ENCODE measurements at regions not wholly inside any gene's neighbourhood (a gene's known extent, or its start where the extent isn't known, plus 50 kb on each side); places are given as distances from the start of the nearest gene placed in this dataset.

- TF ChIP-seq, protein P1, sequence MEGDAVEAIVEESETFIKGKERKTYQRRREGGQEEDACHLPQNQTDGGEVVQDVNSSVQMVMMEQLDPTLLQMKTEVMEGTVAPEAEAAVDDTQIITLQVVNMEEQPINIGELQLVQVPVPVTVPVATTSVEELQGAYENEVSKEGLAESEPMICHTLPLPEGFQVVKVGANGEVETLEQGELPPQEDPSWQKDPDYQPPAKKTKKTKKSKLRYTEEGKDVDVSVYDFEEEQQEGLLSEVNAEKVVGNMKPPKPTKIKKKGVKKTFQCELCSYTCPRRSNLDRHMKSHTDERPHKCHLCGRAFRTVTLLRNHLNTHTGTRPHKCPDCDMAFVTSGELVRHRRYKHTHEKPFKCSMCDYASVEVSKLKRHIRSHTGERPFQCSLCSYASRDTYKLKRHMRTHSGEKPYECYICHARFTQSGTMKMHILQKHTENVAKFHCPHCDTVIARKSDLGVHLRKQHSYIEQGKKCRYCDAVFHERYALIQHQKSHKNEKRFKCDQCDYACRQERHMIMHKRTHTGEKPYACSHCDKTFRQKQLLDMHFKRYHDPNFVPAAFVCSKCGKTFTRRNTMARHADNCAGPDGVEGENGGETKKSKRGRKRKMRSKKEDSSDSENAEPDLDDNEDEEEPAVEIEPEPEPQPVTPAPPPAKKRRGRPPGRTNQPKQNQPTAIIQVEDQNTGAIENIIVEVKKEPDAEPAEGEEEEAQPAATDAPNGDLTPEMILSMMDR (IDR thresholded peaks at IDR 0.05), result no peak
- TF ChIP-seq POLR2A (IDR thresholded peaks at IDR 0.05; ENCODE audit: low read depth), result no peak
- no peak for TF ChIP-seq EP300 (IDR thresholded peaks at IDR 0.05)
- TF ChIP-seq POLR2AphosphoS5 (IDR thresholded peaks at IDR 0.05), result no peak
Measured at GRCh38 chr6:113586413-113587077, 270.6 kb upstream of the MARCKS start.
